MM.1S (cell line): ENCODE measurements at regions not wholly inside any gene's neighbourhood (a gene's known extent, or its start where the extent isn't known, plus 50 kb on each side); places are given as distances from the start of the nearest gene placed in this dataset.
A peak's percentile ranks its signal among the peaks of the same experiment; 100 is the strongest.

Experiments used
- DNase-seq: peaks from one replicate; pipeline ENCODE4 v3.0.0-alpha.2; 2015
- H2AFZ ChIP-seq: fragments of 300-600 bp; sonication (generic); 2 replicates; pipeline ENCODE4 v1.6.0; 2016; ENCODE audit warnings: antibody characterized with exemption, low read length
- H3F3A ChIP-seq: fragments of 300-600 bp; sonication (generic); 2 replicates; pipeline ENCODE4 v1.6.1; 2016; ENCODE audit warnings: mild to moderate bottlenecking, antibody characterized with exemption, low read length, moderate library complexity, mixed read lengths; ENCODE audit not compliant: insufficient read depth
- H3K27ac ChIP-seq: fragments of 300-600 bp; sonication (generic); 2 replicates; pipeline ENCODE4 v1.5.1; 2016; ENCODE audit warnings: mild to moderate bottlenecking, low read length
- H3K27me3 ChIP-seq: fragments of 300-600 bp; sonication (generic); replicated peaks from 2 replicates; pipeline ENCODE4 v1.6.0; 2016; ENCODE audit warnings: low read length; ENCODE audit not compliant: insufficient read depth
- H3K36me3 ChIP-seq: fragments of 300-600 bp; sonication (generic); replicated peaks from 2 replicates; pipeline ENCODE4 v1.6.1; 2016; ENCODE audit warnings: mild to moderate bottlenecking, low read length, mixed read lengths; ENCODE audit not compliant: insufficient read depth
- H3K4me1 ChIP-seq: fragments of 300-600 bp; sonication (generic); 2 replicates; pipeline ENCODE4 v1.6.1; 2016; ENCODE audit warnings: low read length, mixed read lengths
- H3K4me2 ChIP-seq: fragments of 300-600 bp; sonication (generic); 2 replicates; pipeline ENCODE4 v1.6.0; 2016; ENCODE audit warnings: low read depth, low read length
- H3K4me3 ChIP-seq: fragments of 300-600 bp; sonication (generic); 2 replicates; pipeline ENCODE4 v1.5.1; 2016; ENCODE audit warnings: low read length, mixed read lengths
- H3K79me2 ChIP-seq: fragments of 300-600 bp; sonication (generic); 2 replicates; pipeline ENCODE4 v1.6.1; 2016; ENCODE audit warnings: mixed run types, low read length, mixed read lengths
- H3K9ac ChIP-seq: fragments of 300-600 bp; sonication (generic); 2 replicates; pipeline ENCODE4 v1.6.1; 2016; ENCODE audit warnings: low read length, mixed read lengths
- H3K9me2 ChIP-seq: fragments of 300-600 bp; sonication (generic); replicated peaks from 2 replicates; pipeline ENCODE4 v1.6.1; 2016; ENCODE audit warnings: mild to moderate bottlenecking, low read length, mixed read lengths; ENCODE audit not compliant: insufficient read depth
- H3K9me3 ChIP-seq: fragments of 300-600 bp; sonication (generic); replicated peaks from 2 replicates; pipeline ENCODE4 v1.6.1; 2016; ENCODE audit warnings: mild to moderate bottlenecking, low read length, mixed read lengths; ENCODE audit not compliant: insufficient read depth
- H4K20me1 ChIP-seq: fragments of 300-600 bp; sonication (generic); 2 replicates; pipeline ENCODE4 v1.6.1; 2016; ENCODE audit warnings: mild to moderate bottlenecking, low read length, moderate library complexity, mixed read lengths; ENCODE audit not compliant: insufficient read depth
- CTCF ChIP-seq: fragments of 300-600 bp; sonication (generic); IDR thresholded peaks from 2 replicates; pipeline ENCODE4 v1.5.1; 2016; ENCODE audit warnings: antibody characterized with exemption, low read length, mixed read lengths
- EZH2 ChIP-seq: fragments of 300-600 bp; sonication (generic); optimal IDR thresholded peaks from 2 replicates; pipeline ENCODE3; 2017; ENCODE audit warnings: low read depth, mild to moderate bottlenecking, antibody characterized with exemption, low read length, mixed read lengths
- EZH2phosphoT487 ChIP-seq: fragments of 300-600 bp; sonication (generic); IDR thresholded peaks from 2 replicates; pipeline ENCODE4 v1.6.1; 2018; ENCODE audit warnings: antibody characterized with exemption, low read length

GRCh38 chr4:186932631-186933187 lies 209.1 kb upstream of the FAT1 start:
- no peaks in the 10 kb centered on the region for H3K27me3 ChIP-seq
- H4K20me1 ChIP-seq = no peaks in the 10 kb centered on the region
- H3F3A ChIP-seq = no peaks in the 10 kb centered on the region
- peaks cover 9% of the 10 kb centered on the region for H3K4me1 ChIP-seq
- no peaks in the 10 kb centered on the region for H3K9me3 ChIP-seq
- no peaks in the 10 kb centered on the region for H3K9me2 ChIP-seq
- H3K36me3 ChIP-seq = no peaks in the 10 kb centered on the region
- TF ChIP-seq CTCF (no peak), EZH2 (no peak), EZH2phosphoT487 (no peak)
- no peak overlapping the region for H3K27ac ChIP-seq
- no peak overlapping the region for H2AFZ ChIP-seq
- no peak overlapping the region for H3K9ac ChIP-seq
- H3K79me2 ChIP-seq = no peaks in the 10 kb centered on the region
- H3K4me2 ChIP-seq = no peak overlapping the region
- DNase-seq = no peak
- H3K4me3 ChIP-seq = no peak overlapping the region

DNA sequence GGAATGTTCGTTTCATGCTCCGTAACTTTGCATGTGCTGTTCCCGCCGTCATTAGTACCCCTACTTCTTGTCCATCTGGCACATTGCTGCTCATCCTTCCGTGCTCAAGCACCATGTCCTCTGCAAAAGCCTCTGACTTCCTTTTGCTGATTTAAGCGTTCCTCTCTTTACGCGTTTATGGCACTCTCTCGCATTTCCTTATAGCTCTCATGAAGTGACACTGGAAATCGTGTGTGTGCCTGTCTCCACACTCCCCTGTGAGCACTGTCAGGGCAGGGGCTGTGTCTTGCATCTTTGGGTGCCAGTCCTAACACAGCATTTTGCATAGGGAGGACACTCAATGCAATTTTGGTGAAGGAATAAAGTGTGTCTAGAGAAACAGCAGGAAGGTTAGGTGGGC lies 210.6 kb upstream of the FAT1 start:
- H3K9me3 ChIP-seq = no peaks in the 10 kb centered on the region
- no peak for DNase-seq
- no peaks in the 10 kb centered on the region for H3F3A ChIP-seq
- no peaks in the 10 kb centered on the region for H3K79me2 ChIP-seq
- H3K4me2 ChIP-seq = no peak overlapping the region; the same call in 1 of the 2 replicates
- H4K20me1 ChIP-seq = no peaks in the 10 kb centered on the region
- no peak overlapping the region for H2AFZ ChIP-seq
- no peak overlapping the region for H3K27ac ChIP-seq
- no peak for TF ChIP-seq CTCF
- H3K4me1 ChIP-seq = peaks cover 9% of the 10 kb centered on the region
- H3K36me3 ChIP-seq = no peaks in the 10 kb centered on the region
- no peaks in the 10 kb centered on the region for H3K27me3 ChIP-seq
- no peaks in the 10 kb centered on the region for H3K9me2 ChIP-seq
- no peak overlapping the region for H3K4me3 ChIP-seq
- no peak overlapping the region for H3K9ac ChIP-seq

GRCh38 chr4:186934841-186935443 lies 211.3 kb upstream of the FAT1 start:
- H2AFZ ChIP-seq = 0 out of 2 replicates have a peak overlapping the region, but pooled peaks have one; percentile 10
- DNase-seq = peak; percentile 49
- H3K4me2 ChIP-seq = peak overlapping the region; percentile 27
- peaks cover 9% of the 10 kb centered on the region for H3K4me1 ChIP-seq
- no peak overlapping the region for H3K4me3 ChIP-seq
- TF ChIP-seq CTCF (no peak), EZH2 (no peak), EZH2phosphoT487 (no peak)
- H3K27me3 ChIP-seq = no peaks in the 10 kb centered on the region
- no peaks in the 10 kb centered on the region for H3K9me2 ChIP-seq
- H3K36me3 ChIP-seq = no peaks in the 10 kb centered on the region
- H3F3A ChIP-seq = no peaks in the 10 kb centered on the region
- no peak overlapping the region for H3K27ac ChIP-seq
- no peaks in the 10 kb centered on the region for H3K9me3 ChIP-seq
- no peaks in the 10 kb centered on the region for H3K79me2 ChIP-seq
- H3K9ac ChIP-seq = no peak overlapping the region
- no peaks in the 10 kb centered on the region for H4K20me1 ChIP-seq
